Uterus (tissue), 3 donors: ENCODE measurements at regions not wholly inside any gene's neighbourhood (a gene's known extent, or its start where the extent isn't known, plus 50 kb on each side); places are given as distances from the start of the nearest gene placed in this dataset.

ENCODE experiments used
- DNase-seq, 2 donors: peaks; one replicate each; pipeline ENCODE4 v3.0.0-alpha.2; 2019 to 2020
- H3K27ac ChIP-seq, 2 donors: fragments of 200-600 bp; sonication (generic); 1 replicate in 1 of 2; 2 replicates in 1 of 2; pipeline ENCODE4 v1.5.1; 2016 to 2018
- H3K27me3 ChIP-seq, 2 donors: fragments of 200-600 bp; sonication (generic); one replicate each; pipeline ENCODE4 v1.5.1; 2018 to 2019; ENCODE audit warnings: control low read depth in 1 of 2
- H3K36me3 ChIP-seq, 2 donors: fragments of 200-600 bp; sonication (generic); one replicate each; pipeline ENCODE4 v1.5.1; 2019; ENCODE audit warnings: control low read depth in 1 of 2
- H3K4me1 ChIP-seq, 2 donors: fragments of 200-600 bp; sonication (generic); one replicate each; pipeline ENCODE4 v1.5.1; 2018 to 2019; ENCODE audit warnings: control low read depth in 1 of 2
- H3K4me3 ChIP-seq, 2 donors: fragments of 200-600 bp; sonication (generic); 1 replicate in 1 of 2; 2 replicates in 1 of 2; pipeline ENCODE4 v1.5.1; 2018 to 2019; ENCODE audit warnings: mild to moderate bottlenecking in 1 of 2
- H3K9me3 ChIP-seq, 2 donors: fragments of 200-600 bp; sonication (generic); one replicate each; pipeline ENCODE4 v1.5.1; 2019; ENCODE audit warnings: control low read depth in 1 of 2
- POLR2A ChIP-seq, 2 donors: fragments of 450-650 bp; IDR thresholded peaks; one replicate each; pipeline ENCODE4 v1.6.1; 2016; ENCODE audit warnings: antibody characterized with exemption in 2 of 2, mild to moderate bottlenecking in 1 of 2, moderate library complexity in 1 of 2
- intact Hi-C: fragments of 100-400 bp; cut with DNase I; formaldehyde crosslinking; loops from one replicate; pipeline ENCODE4 v1.15.1; 2023; ENCODE audit warnings: low total_unique reads
- TF ChIP-seq, protein P1 (sequence below), 4 experiments: fragments of 200-600 bp in 2 of 4; fragments of 450-650 bp in 2 of 4; sonication (generic) in 2 of 4; IDR thresholded peaks; one replicate each; pipeline ENCODE4 v1.5.1; 2016 to 2019; ENCODE audit warnings: antibody characterized with exemption in 4 of 4, mild to moderate bottlenecking in 2 of 4, moderate library complexity in 1 of 4
- donor health status: DM: yes; HTN: yes; CAD: no.

DNA sequence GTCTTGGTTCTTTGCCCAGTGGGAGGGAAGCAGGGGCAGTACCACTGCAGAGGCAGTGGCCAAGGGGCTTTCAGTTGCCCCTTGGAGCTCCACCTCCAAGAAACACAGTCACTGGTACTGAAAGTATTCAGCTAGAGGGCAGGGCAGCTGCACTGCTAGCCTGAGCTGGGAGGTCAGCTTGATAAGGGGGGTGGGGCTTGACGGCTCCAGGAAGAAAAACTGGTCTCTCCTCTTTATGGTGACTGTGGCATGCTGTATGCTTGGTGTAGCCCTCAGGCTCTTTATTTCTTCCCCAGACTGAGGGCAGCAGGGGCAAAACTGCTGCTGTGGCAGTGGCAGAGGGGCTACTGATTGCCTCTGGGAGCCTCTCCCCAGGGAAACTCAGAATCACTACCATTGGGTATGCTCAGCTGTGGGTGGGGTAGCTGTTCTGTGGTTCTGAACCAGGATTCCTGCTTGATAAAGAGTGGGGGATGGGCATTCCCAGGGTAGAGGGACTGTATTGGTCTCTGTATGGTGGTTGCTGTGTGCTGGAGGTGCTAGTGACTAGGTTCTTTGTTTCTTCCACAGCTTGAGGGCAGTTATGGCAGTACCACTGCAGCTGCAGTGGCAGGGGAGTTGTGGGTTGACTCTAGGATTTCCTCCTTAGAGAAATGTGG, 134.6 kb upstream of the SCN7A start:
- Histone ChIP-seq H3K27ac (no peak overlapping the region), H3K4me3 (no peak overlapping the region), H3K4me1 (no peaks in the 10 kb centered on the region), H3K36me3 (no peaks in the 10 kb centered on the region), H3K9me3 (no peaks in the 10 kb centered on the region), H3K27me3 (no peaks in the 10 kb centered on the region)
- DNase-seq, result no peak
- intact Hi-C loops, result no loop called here
- TF ChIP-seq POLR2A (IDR thresholded peaks at IDR 0.05), result no peak
- TF ChIP-seq, protein P1, sequence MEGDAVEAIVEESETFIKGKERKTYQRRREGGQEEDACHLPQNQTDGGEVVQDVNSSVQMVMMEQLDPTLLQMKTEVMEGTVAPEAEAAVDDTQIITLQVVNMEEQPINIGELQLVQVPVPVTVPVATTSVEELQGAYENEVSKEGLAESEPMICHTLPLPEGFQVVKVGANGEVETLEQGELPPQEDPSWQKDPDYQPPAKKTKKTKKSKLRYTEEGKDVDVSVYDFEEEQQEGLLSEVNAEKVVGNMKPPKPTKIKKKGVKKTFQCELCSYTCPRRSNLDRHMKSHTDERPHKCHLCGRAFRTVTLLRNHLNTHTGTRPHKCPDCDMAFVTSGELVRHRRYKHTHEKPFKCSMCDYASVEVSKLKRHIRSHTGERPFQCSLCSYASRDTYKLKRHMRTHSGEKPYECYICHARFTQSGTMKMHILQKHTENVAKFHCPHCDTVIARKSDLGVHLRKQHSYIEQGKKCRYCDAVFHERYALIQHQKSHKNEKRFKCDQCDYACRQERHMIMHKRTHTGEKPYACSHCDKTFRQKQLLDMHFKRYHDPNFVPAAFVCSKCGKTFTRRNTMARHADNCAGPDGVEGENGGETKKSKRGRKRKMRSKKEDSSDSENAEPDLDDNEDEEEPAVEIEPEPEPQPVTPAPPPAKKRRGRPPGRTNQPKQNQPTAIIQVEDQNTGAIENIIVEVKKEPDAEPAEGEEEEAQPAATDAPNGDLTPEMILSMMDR (IDR thresholded peaks at IDR 0.05), result no peak

GRCh38 chr2:166627893-166628292, 133.8 kb upstream of the SCN7A start:
- intact Hi-C loops, result no loop called here
- no peaks in the 10 kb centered on the region for H3K9me3 ChIP-seq
- no peaks in the 10 kb centered on the region for H3K27me3 ChIP-seq
- DNase-seq, result no peak
- no peak overlapping the region for H3K27ac ChIP-seq
- no peak overlapping the region for H3K4me3 ChIP-seq
- TF ChIP-seq, protein P1 (IDR thresholded peaks at IDR 0.05), result no peak
- no peaks in the 10 kb centered on the region for H3K4me1 ChIP-seq
- H3K36me3 ChIP-seq, result no peaks in the 10 kb centered on the region

GRCh38 chr2:166625670-166626069, 131.6 kb upstream of the SCN7A start:
- Histone ChIP-seq H3K9me3 (no peaks in the 10 kb centered on the region), H3K4me1 (no peaks in the 10 kb centered on the region), H3K27ac (no peak overlapping the region), H3K27me3 (no peaks in the 10 kb centered on the region), H3K36me3 (no peaks in the 10 kb centered on the region), H3K4me3 (no peak overlapping the region)
- no peak for DNase-seq
- intact Hi-C loops, result no loop called here
- TF ChIP-seq POLR2A (IDR thresholded peaks at IDR 0.05), result no peak
- TF ChIP-seq, protein P1 (IDR thresholded peaks at IDR 0.05), result no peak

- no peaks in the 10 kb centered on the region for H3K36me3 ChIP-seq
- H3K27ac ChIP-seq, result no peak overlapping the region
- TF ChIP-seq, protein P1 (IDR thresholded peaks at IDR 0.05), result no peak
- no peak for TF ChIP-seq POLR2A (IDR thresholded peaks at IDR 0.05)
- no peak for DNase-seq
- H3K9me3 ChIP-seq, result no peaks in the 10 kb centered on the region
- H3K4me1 ChIP-seq, result no peaks in the 10 kb centered on the region
- no peaks in the 10 kb centered on the region for H3K27me3 ChIP-seq
- no peak overlapping the region for H3K4me3 ChIP-seq
- intact Hi-C loops, result no loop called here
These were observed 120.5 kb upstream of the SCN7A start for GRCh38 chr2:166614503-166614902.

DNA sequence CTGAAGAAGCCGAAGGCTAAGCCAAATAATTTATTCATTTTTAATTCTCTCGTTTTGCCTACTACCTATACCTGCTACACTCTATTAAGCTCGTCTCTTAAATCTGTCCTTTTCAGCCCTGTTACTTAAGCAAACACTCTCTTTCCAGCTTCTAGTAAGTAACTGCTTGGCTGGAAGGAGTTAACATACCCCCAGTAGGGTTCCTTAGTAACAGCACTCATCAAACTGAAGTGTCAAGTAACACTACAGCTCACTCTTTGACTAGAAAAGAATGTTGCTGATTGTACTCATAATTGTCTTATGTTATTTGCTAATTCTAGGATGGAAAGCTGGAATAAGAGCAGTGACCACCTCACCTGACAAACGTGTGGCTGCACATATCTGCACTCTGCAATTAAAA, 120.0 kb upstream of the SCN7A start:
- Histone ChIP-seq H3K4me3 (no peak overlapping the region), H3K27ac (no peak overlapping the region), H3K4me1 (no peaks in the 10 kb centered on the region), H3K36me3 (no peaks in the 10 kb centered on the region), H3K9me3 (no peaks in the 10 kb centered on the region), H3K27me3 (no peaks in the 10 kb centered on the region)
- intact Hi-C loops, result no loop called here
- TF ChIP-seq, protein P1 (IDR thresholded peaks at IDR 0.05), result no peak
- no peak for TF ChIP-seq POLR2A (IDR thresholded peaks at IDR 0.05)
- DNase-seq, result no peak
